Pancreas (tissue), 10 donors: ENCODE measurements at regions not wholly inside any gene's neighbourhood (a gene's known extent, or its start where the extent isn't known, plus 50 kb on each side); places are given as distances from the start of the nearest gene placed in this dataset.

Experiments used
- ATAC-seq, 4 donors: fragments of 200-7000 bp; cut with Tn5 transposase; one replicate each; pipeline versions ENCODE4 v1.8.0 to v1.9.1; 2020; ENCODE audit warnings: mild to moderate bottlenecking in 4 of 4, moderate library complexity in 4 of 4
- DNase-seq, 6 donors: peaks; one replicate each; pipeline ENCODE4 v3.0.0-alpha.2; 2020
- FAIRE-seq: peaks from 2 replicates; lab custom pipeline; 2012; peaks lifted over from hg19 to GRCh38; lab: Jason Lieb, UNC
- H3K27ac ChIP-seq, 4 donors: fragments of 200-600 bp; sonication (generic); 1 replicate in 3 of 4; 2 replicates in 1 of 4; pipeline versions ENCODE4 v1.5.0 to v1.8.0; 2020
- H3K27me3 ChIP-seq, 4 donors: fragments of 200-600 bp; one replicate each; pipeline ENCODE4 v1.8.0; 2021
- H3K36me3 ChIP-seq, 3 donors: fragments of 200-600 bp; sonication (generic) in 1 of 3; one replicate each; pipeline versions ENCODE4 v1.5.0 to v1.8.0; 2020 to 2021
- H3K4me1 ChIP-seq, 3 donors: fragments of 200-600 bp; one replicate each; pipeline ENCODE4 v1.8.0; 2021
- H3K4me3 ChIP-seq, 4 donors: fragments of 200-600 bp; sonication (generic) in 2 of 4; one replicate each; pipeline versions ENCODE4 v1.5.0 to v1.8.0; 2020 to 2021
- H3K9me3 ChIP-seq, 4 donors: fragments of 200-600 bp; one replicate each; pipeline ENCODE4 v1.8.0; 2021
- WGBS, 2 donors: extraction: QIAGEN DNeasy Blood & Tissue Kit; methylation state at CpG; one replicate each; pipeline ENCODE4 v1.1.7; 2013; 5-methylcytosine and 5-hydroxymethylcytosine counted together
- intact Hi-C, 3 donors: fragments of 100-400 bp; cut with DNase I; formaldehyde crosslinking; loops; one replicate each; pipeline versions ENCODE4 v1.11.1 to v1.14.2; 2022
- TF ChIP-seq, protein P1 (sequence below), 4 donors: fragments of 200-600 bp; sonication (generic) in 3 of 4; IDR thresholded peaks; one replicate each; pipeline versions ENCODE4 v1.5.0 to v1.8.0; 2021; ENCODE audit warnings: antibody characterized with exemption in 4 of 4
- donor health status: healthy with polysubstance abuse.
- donor health status: DM: no; HTN: no; CAD: no; lungs with moderate emphysema.
- donor health status: DM: no; HTN: no; CAD: no.
- donor health status: control.
- donor health status: control.
- donor health status: Bipolar disorder and iron deficiency.
- donor health status: DM: yes; HTN: yes; CAD: no.
- donor health status: DM: no; HTN: no; CAD: no.
- donor health status: DM: no; HTN: no; CAD: no.
- donor health status: DM: yes; HTN: yes; CAD: no.

- TF ChIP-seq, protein P1, sequence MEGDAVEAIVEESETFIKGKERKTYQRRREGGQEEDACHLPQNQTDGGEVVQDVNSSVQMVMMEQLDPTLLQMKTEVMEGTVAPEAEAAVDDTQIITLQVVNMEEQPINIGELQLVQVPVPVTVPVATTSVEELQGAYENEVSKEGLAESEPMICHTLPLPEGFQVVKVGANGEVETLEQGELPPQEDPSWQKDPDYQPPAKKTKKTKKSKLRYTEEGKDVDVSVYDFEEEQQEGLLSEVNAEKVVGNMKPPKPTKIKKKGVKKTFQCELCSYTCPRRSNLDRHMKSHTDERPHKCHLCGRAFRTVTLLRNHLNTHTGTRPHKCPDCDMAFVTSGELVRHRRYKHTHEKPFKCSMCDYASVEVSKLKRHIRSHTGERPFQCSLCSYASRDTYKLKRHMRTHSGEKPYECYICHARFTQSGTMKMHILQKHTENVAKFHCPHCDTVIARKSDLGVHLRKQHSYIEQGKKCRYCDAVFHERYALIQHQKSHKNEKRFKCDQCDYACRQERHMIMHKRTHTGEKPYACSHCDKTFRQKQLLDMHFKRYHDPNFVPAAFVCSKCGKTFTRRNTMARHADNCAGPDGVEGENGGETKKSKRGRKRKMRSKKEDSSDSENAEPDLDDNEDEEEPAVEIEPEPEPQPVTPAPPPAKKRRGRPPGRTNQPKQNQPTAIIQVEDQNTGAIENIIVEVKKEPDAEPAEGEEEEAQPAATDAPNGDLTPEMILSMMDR (IDR thresholded peaks at IDR 0.05): no peak
- 78 to 81% methylated on average over 1 of the region's 1 CpG for WGBS, 2 donors
- no peak for ATAC-seq
Measured at GRCh38 chr3:80682951-80683350, 915.2 kb upstream of the ROBO1 start.

DNA sequence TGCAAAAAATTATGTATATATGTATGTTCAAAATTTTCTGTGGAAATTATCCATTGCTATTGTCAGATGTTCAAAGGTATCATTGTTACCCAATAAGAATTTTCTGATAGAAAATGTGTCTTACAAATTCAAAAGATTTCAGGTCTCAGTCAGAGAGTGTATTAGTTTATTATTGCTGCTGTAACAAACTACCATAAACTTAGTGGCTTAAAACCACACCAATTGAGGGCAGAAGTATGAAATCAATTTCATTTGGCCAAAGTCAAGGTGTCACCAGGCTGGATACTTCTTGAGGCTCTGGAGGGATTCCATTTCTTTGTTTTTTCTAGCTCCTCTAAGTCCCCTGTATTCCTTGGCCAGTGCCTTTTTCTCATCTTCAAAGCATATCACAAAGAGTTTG, 914.4 kb upstream of the ROBO1 start:
- FAIRE-seq: no peak
- Histone ChIP-seq H3K9me3 (no peaks in the 10 kb centered on the region), H3K27ac (no peak overlapping the region), H3K4me3 (no peak overlapping the region), H3K27me3 (no peaks in the 10 kb centered on the region), H3K36me3 (no peaks in the 10 kb centered on the region), H3K4me1 (no peaks in the 10 kb centered on the region)
- ATAC-seq: no peak
- DNase-seq: no peak
- TF ChIP-seq, protein P1 (IDR thresholded peaks at IDR 0.05): no peak
- intact Hi-C loops: no loop called here

More at GRCh38 chr3:80682951-80683350, 915.2 kb upstream of the ROBO1 start:
- Histone ChIP-seq H3K4me3 (no peak overlapping the region), H3K36me3 (no peaks in the 10 kb centered on the region), H3K4me1 (no peaks in the 10 kb centered on the region), H3K9me3 (no peaks in the 10 kb centered on the region), H3K27me3 (no peaks in the 10 kb centered on the region), H3K27ac (no peak overlapping the region)
- no peak for FAIRE-seq
- intact Hi-C loops: no loop called here
- DNase-seq: no peak

- DNase-seq (no peak), ATAC-seq (no peak), FAIRE-seq (no peak)
- no peak overlapping the region for H3K4me3 ChIP-seq
- peaks cover 0 to 3% (median 0%) of the 10 kb centered on the region in 4 donors for H3K27me3 ChIP-seq
- H3K27ac ChIP-seq: no peak overlapping the region
- H3K9me3 ChIP-seq: no peaks in the 10 kb centered on the region
- TF ChIP-seq, protein P1 (IDR thresholded peaks at IDR 0.05): no peak
- H3K4me1 ChIP-seq: no peaks in the 10 kb centered on the region
- H3K36me3 ChIP-seq: no peaks in the 10 kb centered on the region
- intact Hi-C loops: no loop called here
- 67 to 71% methylated on average over 6 of the region's 6 CpGs for WGBS, 2 donors
Measured at GRCh38 chr3:80677796-80678195, 910.0 kb upstream of the ROBO1 start.

DNA sequence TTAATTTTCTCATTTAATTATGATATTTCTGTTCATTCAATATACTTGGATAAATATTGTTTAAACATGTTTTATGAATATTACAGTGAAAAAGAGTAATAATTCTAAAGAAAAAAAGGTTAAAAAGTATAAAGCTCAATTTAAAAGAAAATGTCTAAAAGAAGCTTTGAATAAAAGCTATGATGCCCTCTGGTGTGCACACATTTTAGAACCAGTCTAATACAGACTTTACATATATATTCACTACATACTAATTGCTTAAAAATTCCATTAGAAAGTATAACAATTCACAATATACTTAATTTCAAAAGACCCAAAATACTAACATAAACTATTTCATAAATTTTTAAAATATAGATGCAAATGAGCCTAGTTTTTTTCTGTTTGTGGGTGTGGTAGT, 909.1 kb upstream of the ROBO1 start:
- peaks cover 0 to 3% (median 0%) of the 10 kb centered on the region in 4 donors for H3K27me3 ChIP-seq
- no peak for FAIRE-seq
- H3K27ac ChIP-seq: no peak overlapping the region
- no peak overlapping the region for H3K4me3 ChIP-seq
- no peak for DNase-seq
- no peaks in the 10 kb centered on the region for H3K36me3 ChIP-seq
- intact Hi-C loops: no loop called here
- no peaks in the 10 kb centered on the region for H3K9me3 ChIP-seq
- H3K4me1 ChIP-seq: no peaks in the 10 kb centered on the region
- TF ChIP-seq, protein P1 (IDR thresholded peaks at IDR 0.05): no peak
- ATAC-seq: no peak

GRCh38 chr3:80676261-80676660, 908.5 kb upstream of the ROBO1 start:
- Histone ChIP-seq H3K27me3 (peaks cover 0 to 3% (median 0%) of the 10 kb centered on the region in 4 donors), H3K4me1 (no peaks in the 10 kb centered on the region), H3K9me3 (no peaks in the 10 kb centered on the region), H3K27ac (no peak overlapping the region), H3K36me3 (no peaks in the 10 kb centered on the region), H3K4me3 (no peak overlapping the region)
- intact Hi-C loops: no loop called here
- DNase-seq (no peak), ATAC-seq (no peak), FAIRE-seq (no peak)
- WGBS, 2 donors: 54 to 68% methylated on average over 2 of the region's 2 CpGs
- TF ChIP-seq, protein P1 (IDR thresholded peaks at IDR 0.05): no peak
